BE2C (cell line): ENCODE measurements at regions not wholly inside any gene's neighbourhood (a gene's known extent, or its start where the extent isn't known, plus 50 kb on each side); places are given as distances from the start of the nearest gene placed in this dataset.

ENCODE experiments used
- DNase-seq: peaks from one replicate; pipeline ENCODE4 v3.0.0-alpha.2; 2020
- H3K27me3 ChIP-seq: fragments of 250-450 bp; sonication (Bioruptor Pico); 2 replicates; pipeline ENCODE4 v1.5.1; 2020; ENCODE audit warnings: mild to moderate bottlenecking
- H3K36me3 ChIP-seq: fragments of 250-450 bp; sonication (Bioruptor Pico); 2 replicates; pipeline ENCODE4 v1.5.1; 2020; ENCODE audit warnings: mild to moderate bottlenecking
- H3K4me1 ChIP-seq: fragments of 250-450 bp; sonication (Bioruptor Pico); 2 replicates; pipeline ENCODE4 v1.5.1; 2020
- H3K4me3 ChIP-seq: 2 replicates; pipeline ENCODE4 v1.5.1; 2011; ENCODE audit warnings: low read depth, low read length
- H3K9me3 ChIP-seq: fragments of 250-450 bp; sonication (Bioruptor Pico); 2 replicates; pipeline ENCODE4 v1.5.1; 2020
- TF ChIP-seq, protein P1 (sequence below): IDR thresholded peaks from 2 replicates; pipeline ENCODE4 v1.5.1; 2012; ENCODE audit warnings: mild to moderate bottlenecking, low read depth, low read length

DNA sequence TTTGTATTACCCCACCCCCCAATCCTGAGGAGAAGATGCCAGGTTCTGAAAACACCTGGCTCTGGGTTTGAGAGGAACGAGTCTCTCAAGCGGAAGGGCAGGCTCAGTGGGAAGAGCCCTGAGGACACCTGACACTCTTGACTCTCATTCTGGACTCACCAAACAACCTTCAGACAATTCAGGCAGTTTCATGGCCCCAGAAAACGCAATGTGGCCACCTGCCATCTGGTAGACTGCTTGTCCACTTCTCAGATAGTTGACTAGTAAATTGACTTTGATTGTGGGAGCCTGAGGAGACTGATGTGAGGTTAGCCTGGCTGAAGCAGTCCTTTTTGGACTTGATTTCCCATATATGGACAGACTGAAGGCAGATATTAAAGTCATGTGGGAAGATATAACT, 117.5 kb upstream of the FSTL4 start:
- TF ChIP-seq, protein P1, sequence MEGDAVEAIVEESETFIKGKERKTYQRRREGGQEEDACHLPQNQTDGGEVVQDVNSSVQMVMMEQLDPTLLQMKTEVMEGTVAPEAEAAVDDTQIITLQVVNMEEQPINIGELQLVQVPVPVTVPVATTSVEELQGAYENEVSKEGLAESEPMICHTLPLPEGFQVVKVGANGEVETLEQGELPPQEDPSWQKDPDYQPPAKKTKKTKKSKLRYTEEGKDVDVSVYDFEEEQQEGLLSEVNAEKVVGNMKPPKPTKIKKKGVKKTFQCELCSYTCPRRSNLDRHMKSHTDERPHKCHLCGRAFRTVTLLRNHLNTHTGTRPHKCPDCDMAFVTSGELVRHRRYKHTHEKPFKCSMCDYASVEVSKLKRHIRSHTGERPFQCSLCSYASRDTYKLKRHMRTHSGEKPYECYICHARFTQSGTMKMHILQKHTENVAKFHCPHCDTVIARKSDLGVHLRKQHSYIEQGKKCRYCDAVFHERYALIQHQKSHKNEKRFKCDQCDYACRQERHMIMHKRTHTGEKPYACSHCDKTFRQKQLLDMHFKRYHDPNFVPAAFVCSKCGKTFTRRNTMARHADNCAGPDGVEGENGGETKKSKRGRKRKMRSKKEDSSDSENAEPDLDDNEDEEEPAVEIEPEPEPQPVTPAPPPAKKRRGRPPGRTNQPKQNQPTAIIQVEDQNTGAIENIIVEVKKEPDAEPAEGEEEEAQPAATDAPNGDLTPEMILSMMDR = no peak
- no peaks in the 10 kb centered on the region for H3K27me3 ChIP-seq
- H3K4me3 ChIP-seq = no peak overlapping the region
- H3K4me1 ChIP-seq = no peaks in the 10 kb centered on the region
- H3K36me3 ChIP-seq = no peaks in the 10 kb centered on the region
- no peaks in the 10 kb centered on the region for H3K9me3 ChIP-seq
- DNase-seq = no peak

DNA sequence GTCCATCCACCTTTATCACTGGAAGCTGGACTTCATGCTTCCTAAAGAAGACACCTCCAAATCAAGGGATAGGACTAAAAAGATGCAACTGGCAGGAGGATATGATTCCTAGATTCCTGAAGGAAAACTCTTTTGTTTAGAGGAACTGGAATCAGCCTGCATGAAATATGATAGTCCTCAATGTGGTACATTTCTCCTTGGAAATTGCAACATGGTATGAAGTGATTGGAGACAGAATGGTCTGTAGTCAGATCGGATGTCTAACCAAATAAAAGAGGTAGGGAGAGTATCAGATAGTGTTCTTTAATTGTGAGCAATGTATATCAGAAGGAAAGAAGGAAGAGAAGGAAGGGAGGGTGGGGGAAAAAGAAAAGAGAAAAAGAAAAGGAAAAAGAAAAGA, 116.1 kb upstream of the FSTL4 start:
- H3K9me3 ChIP-seq = no peaks in the 10 kb centered on the region
- DNase-seq = no peak
- no peaks in the 10 kb centered on the region for H3K4me1 ChIP-seq
- no peaks in the 10 kb centered on the region for H3K36me3 ChIP-seq
- no peaks in the 10 kb centered on the region for H3K27me3 ChIP-seq
- TF ChIP-seq, protein P1 = no peak
- H3K4me3 ChIP-seq = no peak overlapping the region

DNA sequence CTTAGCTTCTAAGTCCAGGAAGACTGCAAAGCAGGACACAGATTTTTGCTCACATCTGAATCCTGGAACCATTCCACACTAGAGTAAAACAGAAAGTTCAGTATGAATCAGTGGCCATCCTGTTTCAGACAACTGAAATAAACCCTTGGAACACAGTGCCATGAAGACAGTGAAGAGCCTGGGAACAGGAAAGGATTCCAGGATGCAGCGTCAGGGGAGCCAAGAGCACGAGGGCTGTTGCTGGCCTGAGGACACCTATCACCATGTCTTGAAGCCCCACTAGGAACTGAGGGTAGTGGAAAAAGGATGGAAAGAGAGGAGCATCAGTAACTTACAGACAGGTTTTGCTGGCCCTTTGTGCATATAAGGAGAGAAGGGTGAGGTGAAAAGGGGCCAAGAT, 115.3 kb upstream of the FSTL4 start:
- Histone ChIP-seq H3K36me3 (no peaks in the 10 kb centered on the region), H3K9me3 (no peaks in the 10 kb centered on the region), H3K4me3 (no peak overlapping the region), H3K27me3 (no peaks in the 10 kb centered on the region), H3K4me1 (no peaks in the 10 kb centered on the region)
- no peak for DNase-seq
- TF ChIP-seq, protein P1 = no peak

DNA sequence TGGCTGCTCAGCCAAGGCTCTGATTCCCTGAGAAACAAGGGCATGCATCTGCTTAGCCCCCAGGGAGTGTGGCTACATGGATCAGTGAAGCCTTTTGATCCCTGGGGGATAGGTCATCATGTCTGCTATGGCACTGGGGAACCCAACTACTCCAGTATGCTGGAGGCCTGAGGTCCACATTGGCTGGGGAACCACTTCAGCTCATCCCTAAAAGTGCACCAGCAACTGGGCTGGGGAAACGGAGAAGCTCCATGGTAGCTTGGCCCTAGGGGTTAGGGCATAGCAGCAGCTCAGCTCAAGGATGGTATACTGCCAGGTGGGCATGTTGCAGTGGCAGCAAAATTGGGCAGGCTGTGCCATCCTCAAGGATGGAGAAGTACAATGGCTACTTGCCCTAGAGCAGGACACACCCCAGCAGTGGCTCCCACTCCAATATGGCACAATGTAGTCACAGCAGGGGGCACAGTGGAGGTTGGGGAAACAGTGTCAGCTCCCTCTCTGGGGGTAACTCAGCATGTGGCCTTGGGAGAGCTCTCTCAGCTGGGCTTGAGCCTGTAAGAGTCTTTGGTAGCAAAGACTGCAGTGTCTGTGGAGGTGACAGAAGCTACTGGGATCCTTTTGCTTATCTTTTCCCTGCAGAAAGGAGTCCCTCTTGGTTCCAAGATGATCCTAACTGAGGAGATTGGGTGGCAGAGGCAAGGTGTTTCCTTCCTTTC, 111.5 kb upstream of the FSTL4 start:
- Histone ChIP-seq H3K9me3 (no peaks in the 10 kb centered on the region), H3K36me3 (no peaks in the 10 kb centered on the region), H3K4me1 (no peaks in the 10 kb centered on the region), H3K4me3 (no peak overlapping the region), H3K27me3 (no peaks in the 10 kb centered on the region)
- TF ChIP-seq, protein P1 = no peak
- DNase-seq = no peak

DNA sequence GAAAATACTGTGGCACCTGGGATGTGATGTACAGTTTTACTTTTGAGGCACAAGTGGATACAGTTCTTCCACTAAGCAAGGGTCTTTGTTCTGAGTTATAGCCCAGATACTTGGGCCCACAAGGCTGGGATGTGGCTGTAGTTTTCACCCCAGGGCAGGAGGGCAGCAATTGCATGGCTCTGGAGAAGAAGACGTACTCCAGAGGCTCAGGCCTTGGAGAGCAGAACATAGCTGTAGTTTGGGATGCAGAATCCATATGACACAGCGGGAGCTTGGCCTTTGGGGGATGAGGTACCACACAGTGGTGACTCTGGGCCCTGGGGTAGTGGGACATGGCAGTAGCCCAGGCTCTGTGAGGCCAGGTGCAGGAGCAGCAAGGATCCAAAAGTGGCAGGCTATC, 110.8 kb upstream of the FSTL4 start:
- TF ChIP-seq, protein P1 = no peak
- Histone ChIP-seq H3K4me3 (no peak overlapping the region), H3K4me1 (no peaks in the 10 kb centered on the region), H3K9me3 (no peaks in the 10 kb centered on the region), H3K36me3 (no peaks in the 10 kb centered on the region), H3K27me3 (no peaks in the 10 kb centered on the region)
- no peak for DNase-seq

DNA sequence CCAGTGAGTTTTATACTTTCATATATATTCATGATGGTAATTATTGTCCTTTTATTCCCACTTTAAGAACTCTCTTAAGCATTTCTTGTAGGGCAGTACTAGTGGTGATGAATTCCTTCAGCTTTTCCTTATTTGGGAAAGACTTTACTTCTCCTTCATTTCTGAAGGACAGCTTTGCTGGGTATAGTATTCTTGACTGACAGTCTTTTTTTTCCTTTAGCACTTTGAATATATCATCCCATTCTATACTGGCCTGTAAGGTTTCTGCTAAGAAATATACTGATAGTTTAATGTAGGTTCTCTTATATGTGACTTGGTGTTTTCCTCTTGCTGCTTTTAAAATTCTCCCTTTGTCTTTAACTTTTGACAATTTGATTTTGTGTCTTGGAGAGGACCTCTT, 109.0 kb upstream of the FSTL4 start:
- H3K9me3 ChIP-seq = no peaks in the 10 kb centered on the region
- no peaks in the 10 kb centered on the region for H3K4me1 ChIP-seq
- H3K36me3 ChIP-seq = no peaks in the 10 kb centered on the region
- no peak overlapping the region for H3K4me3 ChIP-seq
- no peaks in the 10 kb centered on the region for H3K27me3 ChIP-seq
- DNase-seq = no peak
- TF ChIP-seq, protein P1 = no peak
